Stimulated activated CD4-positive, alpha-beta T cell treated with anti-CD3 and anti-CD28 coated beads, Interleukin-1b, Interleukin-23, amount 100 ng/mL, for 24 hours (primary cell): ENCODE measurements at regions not wholly inside any gene's neighbourhood (a gene's known extent, or its start where the extent isn't known, plus 50 kb on each side); places are given as distances from the start of the nearest gene placed in this dataset.
"Not testable (repeated sequence)": the region's sequence is repeated elsewhere in the genome, so short reads cannot be mapped to it uniquely, and the experiment has no call there.

ENCODE experiments used
- DNase-seq, 4 experiments: peaks; one replicate each; pipeline ENCODE4 v3.0.0-alpha.2; 2020; ENCODE audit warnings: low read depth in 4 of 4, low spot score in 1 of 4

- no peak for DNase-seq
These were observed 256.6 kb downstream of the CTH start for GRCh38 chr1:70667494-70668170.

DNA sequence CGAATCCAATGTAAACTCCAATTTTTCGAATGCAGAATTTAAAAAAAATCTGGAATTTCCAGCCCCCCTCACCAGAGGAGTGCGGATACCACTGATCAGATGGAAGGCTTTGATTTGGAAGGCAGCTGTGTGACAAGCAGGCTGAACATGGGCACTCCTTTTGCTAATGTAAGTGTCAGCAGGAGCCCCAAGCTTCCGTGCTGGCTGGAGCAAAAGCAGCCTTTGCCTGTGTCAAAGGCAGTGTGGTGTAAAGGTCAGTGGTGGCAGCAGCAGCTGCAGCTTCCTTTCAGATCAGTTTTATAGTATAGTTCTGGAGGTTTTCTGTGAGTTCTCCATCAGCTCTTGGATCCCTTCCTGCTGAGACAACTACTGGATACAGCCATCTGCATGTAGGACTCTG lies 259.9 kb downstream of the CTH start:
- no peak for DNase-seq

DNA sequence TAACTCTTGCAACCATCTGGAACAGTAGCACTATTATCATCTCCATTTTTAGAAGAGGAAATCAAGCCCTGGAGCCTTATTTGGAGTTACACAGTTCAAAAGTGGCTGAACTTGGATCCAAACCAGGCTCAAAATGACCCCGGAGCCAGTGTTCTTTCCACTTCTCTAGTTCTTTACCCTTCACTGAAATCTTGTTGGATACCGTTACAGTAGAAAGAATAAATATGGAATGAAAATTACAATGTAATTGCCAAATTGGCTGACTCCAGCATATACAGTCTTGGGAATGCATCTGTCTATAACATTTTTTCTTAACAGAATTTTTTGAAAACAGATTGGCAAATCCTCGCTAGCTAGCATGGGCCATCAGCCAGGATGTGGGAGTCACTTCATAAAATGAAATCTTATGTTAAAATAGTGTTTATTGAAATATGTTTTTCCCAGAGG lies 261.4 kb downstream of the CTH start:
- DNase-seq = no peak

DNA sequence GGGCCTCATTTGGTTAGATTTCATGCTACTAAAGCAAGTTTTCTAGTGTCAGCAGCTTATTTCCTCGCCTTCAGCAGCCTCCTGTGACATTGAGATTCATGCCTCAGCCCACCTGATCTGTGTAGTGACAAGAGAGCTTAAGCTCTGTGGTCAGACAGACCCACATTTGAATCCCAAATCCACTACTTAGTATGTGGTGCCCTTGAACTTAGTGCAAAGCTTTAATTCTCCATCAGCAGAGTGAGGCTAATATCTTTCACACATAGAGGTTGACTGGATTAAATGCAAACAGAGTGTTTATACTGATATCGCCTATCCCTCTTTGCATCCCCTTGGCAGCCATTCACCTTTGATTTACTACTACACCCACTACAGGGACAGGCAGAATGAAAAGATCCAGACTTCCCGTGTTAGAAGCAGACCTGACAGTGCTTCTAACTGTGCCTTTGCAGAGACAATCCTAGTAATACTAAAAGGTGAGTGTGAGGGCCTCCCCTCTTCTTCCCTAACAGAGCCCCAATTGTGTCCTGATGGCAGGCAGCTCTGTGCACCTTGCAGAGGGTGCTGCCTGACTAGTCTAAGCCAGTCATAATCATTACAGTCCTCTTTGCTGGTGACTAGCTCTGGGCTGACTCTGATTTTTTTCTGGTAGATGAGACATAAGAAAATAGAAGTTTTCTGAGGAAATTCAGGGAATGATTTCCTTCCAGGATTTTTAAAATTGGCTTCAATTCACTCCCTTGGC lies 264.0 kb downstream of the CTH start:
- no peak for DNase-seq

DNA sequence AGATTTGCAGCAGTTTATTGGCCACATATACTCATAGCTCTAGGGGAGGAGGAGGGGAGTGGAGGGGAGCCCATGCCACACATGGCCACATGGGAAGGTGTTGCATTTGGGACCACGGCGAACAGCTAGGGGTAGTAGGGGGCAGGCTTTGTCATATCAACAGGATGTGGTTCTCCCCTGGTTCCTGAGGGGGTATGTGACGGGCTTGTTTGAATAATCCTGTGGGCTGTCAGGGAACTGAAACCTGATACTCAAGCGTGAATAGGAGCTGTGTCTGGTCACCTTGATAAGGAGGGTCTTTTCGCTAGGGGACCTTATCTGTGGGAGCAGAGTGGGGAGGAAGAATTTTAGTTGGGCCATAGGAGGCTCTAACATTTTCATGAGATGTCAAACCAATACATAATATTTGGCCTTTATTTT lies 264.7 kb downstream of the CTH start:
- DNase-seq = no peak

- peak in 1 of 4 experiments; percentile 27 for DNase-seq
These were observed 274.5 kb downstream of the CTH start for GRCh38 chr1:70685300-70686286.

GRCh38 chr1:70688580-70688979 lies 277.5 kb downstream of the CTH start:
- no peak for DNase-seq

DNA sequence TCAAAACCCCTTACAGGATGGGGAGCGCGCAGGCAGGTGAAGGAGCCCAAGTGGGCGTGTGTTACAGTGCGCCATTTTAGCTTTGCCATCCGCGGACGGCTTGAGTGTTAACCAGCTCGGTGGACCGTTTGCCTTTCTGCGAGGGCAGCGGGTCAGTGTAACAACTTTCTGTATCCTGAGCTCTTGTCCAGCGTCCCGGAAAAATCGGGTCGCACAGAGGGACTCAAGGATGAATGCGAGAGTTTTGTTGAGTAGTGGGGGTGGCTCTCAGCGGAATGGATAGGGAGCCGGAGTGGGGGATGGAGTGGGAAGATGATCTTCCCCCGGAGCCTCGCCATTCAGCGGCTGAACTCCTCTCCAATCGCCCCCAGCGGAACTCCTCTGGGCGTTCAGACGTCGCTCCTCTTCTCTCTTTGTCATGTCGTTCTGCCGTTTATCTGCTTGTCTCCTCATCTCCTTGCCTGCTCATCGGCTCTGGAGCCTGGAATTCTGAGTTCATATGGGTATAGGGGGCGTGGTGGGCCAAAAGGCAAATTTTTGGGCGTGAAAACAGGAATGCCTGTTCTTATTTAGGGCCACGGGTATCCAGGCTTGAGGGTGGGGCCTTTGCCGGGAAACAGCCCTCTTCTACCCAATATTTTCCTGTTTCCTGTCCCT lies 295.4 kb downstream of the CTH start:
- DNase-seq = no peak

DNA sequence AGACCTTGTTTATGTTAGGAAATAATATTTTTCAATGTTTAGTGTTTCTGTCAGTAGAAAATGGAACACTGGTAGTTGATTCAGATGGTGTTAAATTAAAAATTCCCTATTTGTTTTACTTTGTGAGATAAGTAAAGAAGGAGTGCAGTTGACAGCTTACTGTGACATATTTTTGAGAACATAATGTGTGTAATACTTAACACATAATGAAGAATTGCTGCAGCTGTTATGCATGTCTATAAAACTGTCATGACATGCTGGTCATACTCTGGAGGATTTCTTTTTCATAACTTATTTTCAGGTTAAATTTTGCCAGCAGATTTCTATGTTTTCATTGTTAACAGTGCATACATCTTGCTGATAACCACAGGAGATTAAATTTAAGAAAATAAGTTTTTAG lies 296.1 kb downstream of the CTH start:
- DNase-seq = no peak

- DNase-seq = no peak
These were observed 303.1 kb downstream of the CTH start for GRCh38 chr1:70714149-70714548.

- no peak for DNase-seq
These were observed 306.1 kb downstream of the CTH start for GRCh38 chr1:70717211-70717610.

DNA sequence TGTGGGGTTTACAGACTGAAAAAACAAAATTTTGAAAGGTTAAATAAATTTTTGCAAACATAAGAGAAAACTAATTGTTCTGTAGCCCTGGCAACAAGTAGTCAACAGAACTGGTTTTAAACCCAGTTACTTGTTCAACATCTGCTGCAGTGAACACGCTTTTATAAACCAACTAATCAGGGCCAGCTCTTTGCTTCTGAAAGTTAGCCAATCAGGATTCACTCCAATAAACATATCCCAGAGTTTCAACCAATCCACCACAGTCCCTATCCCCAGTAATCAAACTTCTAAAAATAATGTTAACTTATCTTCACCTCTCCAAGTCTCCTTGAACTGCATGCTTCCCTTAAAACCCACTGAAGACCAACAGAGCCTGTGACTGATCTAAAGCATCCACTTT lies 306.6 kb downstream of the CTH start:
- no peak for DNase-seq

DNA sequence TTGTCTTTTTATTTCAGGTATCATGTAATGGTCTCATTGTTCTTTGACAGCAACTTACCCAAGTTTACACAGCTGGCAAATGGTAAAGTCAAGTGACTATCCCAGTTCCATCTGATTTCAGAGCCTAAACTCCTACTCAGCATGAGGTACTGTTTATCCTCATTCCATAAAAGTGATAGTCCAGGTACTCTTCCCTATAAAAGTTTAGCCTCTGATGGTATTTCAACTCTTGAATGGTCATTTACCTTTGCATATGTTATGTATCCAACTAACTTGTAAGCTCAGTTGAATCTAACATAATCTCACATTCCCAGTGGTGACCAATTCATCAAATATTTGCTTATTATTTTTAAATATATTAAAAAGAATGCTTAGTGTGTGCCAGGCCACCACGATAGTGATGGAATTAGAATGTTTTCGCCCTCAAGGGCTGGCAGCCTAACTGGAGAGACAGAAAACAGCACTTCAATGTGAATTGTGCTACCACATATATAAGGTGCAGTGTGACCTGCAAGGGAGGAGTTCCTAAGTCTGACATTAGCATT lies 307.1 kb downstream of the CTH start:
- no peak for DNase-seq

- DNase-seq = no peak
These were observed 308.1 kb downstream of the CTH start for GRCh38 chr1:70719154-70719553.

- DNase-seq = no peak
These were observed 309.0 kb downstream of the CTH start for GRCh38 chr1:70720109-70720508.

DNA sequence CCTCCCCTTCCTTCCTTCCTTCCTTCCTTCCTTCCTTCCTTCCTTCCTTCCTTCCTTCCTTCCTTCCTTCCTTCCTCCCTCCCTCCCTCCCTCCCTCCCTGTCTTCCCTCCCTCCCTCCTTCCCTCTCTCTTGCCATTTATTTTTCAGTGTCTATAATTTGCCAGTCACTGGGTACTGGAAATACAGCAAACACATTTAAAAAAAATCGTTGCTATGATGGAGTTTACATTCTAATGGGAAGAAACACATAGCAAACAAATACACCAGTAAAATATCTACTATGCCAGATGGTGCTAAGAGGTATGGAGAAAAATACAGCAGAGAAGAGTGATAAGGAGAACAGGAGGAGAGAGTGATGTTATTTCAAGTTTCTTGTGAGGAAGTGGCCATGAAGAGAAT lies 309.5 kb downstream of the CTH start:
- DNase-seq = no peak

GRCh38 chr1:70727886-70728489 lies 316.9 kb downstream of the CTH start:
- DNase-seq = no peak

DNA sequence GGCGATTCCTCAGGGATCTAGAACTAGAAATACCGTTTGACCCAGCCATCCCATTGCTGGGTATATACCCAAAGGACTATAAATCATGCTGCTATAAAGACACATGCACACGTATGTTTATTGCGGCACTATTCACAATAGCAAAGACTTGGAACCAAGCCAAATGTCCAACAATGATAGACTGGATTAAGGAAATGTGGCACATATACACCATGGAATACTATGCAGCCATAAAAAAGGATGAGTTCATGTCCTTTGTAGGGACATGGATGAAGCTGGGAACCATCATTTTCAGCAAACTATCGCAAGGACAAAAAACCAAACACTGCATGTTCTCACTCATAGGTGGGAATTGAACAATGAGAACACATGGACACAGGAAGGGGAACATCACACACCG lies 311.1 kb downstream of the PTGER3 start:
- not testable (repeated sequence) for DNase-seq

DNA sequence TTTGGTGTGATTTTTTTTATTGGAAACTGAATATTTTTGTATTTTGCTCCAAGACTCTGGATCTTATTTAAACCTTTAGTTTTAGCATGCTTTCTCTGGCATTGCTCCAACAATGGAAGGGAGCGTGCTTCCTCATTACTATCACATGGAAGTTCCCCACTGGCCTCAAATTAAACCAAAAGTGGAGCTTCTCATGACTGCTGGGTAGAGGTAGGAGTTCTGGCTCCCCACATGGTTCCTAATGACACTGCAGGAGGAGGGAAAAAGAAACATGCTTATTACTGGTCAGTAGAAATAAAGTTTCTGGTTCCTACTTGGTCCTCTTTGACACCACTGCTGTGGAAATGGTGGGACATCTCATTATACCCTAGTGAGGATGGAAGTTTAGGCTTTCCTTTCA lies 310.5 kb downstream of the PTGER3 start:
- no peak for DNase-seq

GRCh38 chr1:70738624-70739023 lies 309.0 kb downstream of the PTGER3 start:
- no peak for DNase-seq
